A549 (cell line): ENCODE measurements at regions not wholly inside any gene's neighbourhood (a gene's known extent, or its start where the extent isn't known, plus 50 kb on each side); places are given as distances from the start of the nearest gene placed in this dataset.
A peak's percentile ranks its signal among the peaks of the same experiment; 100 is the strongest.

ENCODE experiments used
- ATAC-seq, 2 experiments: fragments of 200-7000 bp in 1 of 2; fragments of >200 bp in 1 of 2; cut with Nextera tagmentation in 1 of 2; cut with Tn5 transposase in 1 of 2; 3 replicates each; pipeline versions ENCODE4 v1.8.0 to v1.9.1; 2018 to 2020; ENCODE audit warnings: mild to moderate bottlenecking in 1 of 2, moderate library complexity in 1 of 2
- CTCF ChIA-PET: fragments of 300-600 bp; sonication (Branson Sonifier 250); formaldehyde crosslinking; extraction: SDS; loops from one replicate; lab custom pipeline; 2021; ENCODE audit warnings: antibody characterized with exemption, inconsistent platforms; lab: Yijun Ruan, JAX
- POLR2A ChIA-PET: fragments of 350-600 bp; formaldehyde crosslinking; extraction: SDS; loops from one replicate; lab custom pipeline; 2021; ENCODE audit warnings: antibody characterized with exemption, inconsistent platforms; lab: Yijun Ruan, JAX
- DNase-seq, 2 experiments: peaks; one replicate each; pipeline versions ENCODE4 v3.0.0 to v3.0.0-alpha.2; 2011 to 2016; ENCODE audit warnings: low read depth in 1 of 2, low spot score in 1 of 2
- FAIRE-seq: peaks from 2 replicates; lab custom pipeline; 2011; peaks lifted over from hg19 to GRCh38; lab: Jason Lieb, UNC
- H3K27ac ChIP-seq, 2 experiments: fragments of >200 bp; sonication (Bioruptor Twin); formaldehyde crosslinking; 3 replicates each; pipeline ENCODE4 v1.5.1; 2016 to 2017
- H3K4me1 ChIP-seq: fragments of >200 bp; sonication (Bioruptor Twin); formaldehyde crosslinking; 3 replicates; pipeline ENCODE4 v1.6.1; 2016
- H3K4me2 ChIP-seq: fragments of >200 bp; sonication (Bioruptor Twin); formaldehyde crosslinking; 3 replicates; pipeline ENCODE4 v1.6.1; 2016
- H3K4me3 ChIP-seq: fragments of >200 bp; sonication (Bioruptor Twin); formaldehyde crosslinking; 3 replicates; pipeline ENCODE4 v1.5.1; 2016
- H3K9me3 ChIP-seq: fragments of >200 bp; sonication (Bioruptor Twin); formaldehyde crosslinking; 3 replicates; pipeline ENCODE4 v1.6.1; 2016
- BCL3 ChIP-seq: fragments of >200 bp; sonication (Bioruptor Twin); formaldehyde crosslinking; IDR thresholded peaks from 3 replicates; pipeline ENCODE4 v1.6.1; 2016
- CEBPB ChIP-seq, 2 experiments: fragments of >200 bp in 1 of 2; sonication (Bioruptor Twin) in 1 of 2; formaldehyde crosslinking in 1 of 2; IDR thresholded peaks; 2 replicates each; pipeline ENCODE4 v1.6.1; 2012 to 2016
- CHD4 ChIP-seq: fragments of 200-600 bp; sonication (generic); IDR thresholded peaks from 2 replicates; pipeline ENCODE4 v1.6.1; 2016; ENCODE audit warnings: antibody characterized with exemption, mild to moderate bottlenecking, borderline replicate concordance
- CTCF ChIP-seq: fragments of >200 bp; sonication (Bioruptor Twin); formaldehyde crosslinking; IDR thresholded peaks from 3 replicates; pipeline ENCODE4 v1.5.1; 2016
- E2F6 ChIP-seq: IDR thresholded peaks from 2 replicates; pipeline ENCODE4 v1.6.1; 2012; ENCODE audit warnings: low read depth, borderline replicate concordance
- ESRRA ChIP-seq: fragments of 150-350 bp; IDR thresholded peaks from 2 replicates; pipeline ENCODE4 v1.6.1; 2014; ENCODE audit warnings: mild to moderate bottlenecking, low read length, borderline replicate concordance
- HDAC2 ChIP-seq: fragments of 200-600 bp; sonication (generic); IDR thresholded peaks from 2 replicates; pipeline ENCODE4 v1.6.1; 2016
- HOXA7 ChIP-seq: fragments of 250-450 bp; sonication (Bioruptor Pico); IDR thresholded peaks from 2 replicates; pipeline ENCODE4 v1.5.0; 2020; ENCODE audit warnings: mild to moderate bottlenecking, moderate library complexity
- HOXB13 ChIP-seq: fragments of 250-450 bp; sonication (Bioruptor Pico); IDR thresholded peaks from 2 replicates; pipeline ENCODE4 v1.5.0; 2020; ENCODE audit warnings: low read depth, mild to moderate bottlenecking, moderate library complexity
- HOXB5 ChIP-seq: fragments of 250-450 bp; sonication (Bioruptor Pico); IDR thresholded peaks from 2 replicates; pipeline ENCODE4 v1.5.0; 2020; ENCODE audit warnings: mild to moderate bottlenecking, moderate library complexity
- NFE2L2 ChIP-seq: fragments of 150-350 bp; conservative IDR thresholded peaks from 2 replicates; pipeline ENCODE4 v1.6.1; 2014; ENCODE audit warnings: low read length
- NPAS2 ChIP-seq: fragments of 250-450 bp; sonication (Bioruptor Pico); IDR thresholded peaks from 2 replicates; pipeline ENCODE4 v1.8.0; 2022; ENCODE audit warnings: mild to moderate bottlenecking, moderate library complexity, borderline replicate concordance
- NR3C1 ChIP-seq: fragments of >200 bp; sonication (Bioruptor Twin); formaldehyde crosslinking; IDR thresholded peaks from 3 replicates; pipeline ENCODE4 v1.6.1; 2017
- RARB ChIP-seq: fragments of 250-450 bp; sonication (Bioruptor Pico); IDR thresholded peaks from 2 replicates; pipeline ENCODE4 v1.8.0; 2021; ENCODE audit warnings: mild to moderate bottlenecking, moderate library complexity
- SREBF2 ChIP-seq: fragments of 450-650 bp; IDR thresholded peaks from 2 replicates; pipeline ENCODE4 v1.6.1; 2014; ENCODE audit warnings: mild to moderate bottlenecking, moderate library complexity
- USF2 ChIP-seq: fragments of 450-650 bp; IDR thresholded peaks from 2 replicates; pipeline ENCODE4 v1.6.1; 2014; ENCODE audit warnings: antibody characterized with exemption
- ZNF302 ChIP-seq: fragments of 250-450 bp; sonication (Bioruptor Pico); IDR thresholded peaks from 2 replicates; pipeline ENCODE4 v1.9.0; 2021; ENCODE audit warnings: inconsistent platforms, mild to moderate bottlenecking, moderate library complexity
- WGBS: methylation state at CpG from one replicate; pipeline ENCODE4 v1.1.6; 2017; ENCODE audit errors: missing lambda C conversion rate; 5-methylcytosine and 5-hydroxymethylcytosine counted together

GRCh38 chr1:220954321-220955075 is 75.3 kb downstream of the HLX start:
- CTCF ChIA-PET, result interaction anchor here (1.1 to 1.4 kb wide), 2 partner anchors 13 to 16 kb away, joined by 3 read pairs; no protein-coding TSS in a partner anchor
- H3K4me3 ChIP-seq, result no peak overlapping the region
- POLR2A ChIA-PET, result no interaction called here
- WGBS, result 68% methylated on average over 5 of the region's 5 CpGs
- TF ChIP-seq HOXA7 (no peak), RARB (CRISPR knock-in tag) (no peak), USF2 (no peak), NPAS2 (CRISPR knock-in tag) (no peak), HOXB13 (CRISPR knock-in tag) (no peak), NFE2L2 (no peak), SREBF2 (no peak), ZNF302 (CRISPR knock-in tag) (no peak), HDAC2 (no peak)
- DNase-seq, result no peak
- no peak for ATAC-seq
- H3K4me2 ChIP-seq, result no peak overlapping the region
- FAIRE-seq, result no peak
- peaks cover 24% of the 10 kb centered on the region; the same call in 2 of the 3 replicates for H3K9me3 ChIP-seq
- H3K27ac ChIP-seq, result no peak overlapping the region
- H3K4me1 ChIP-seq, result peaks cover 12% of the 10 kb centered on the region; the same call in 2 of the 3 replicates

- no peak for DNase-seq
- TF ChIP-seq HOXB5 (CRISPR knock-in tag), result no peak
- no peak for TF ChIP-seq ESRRA
- no peak for TF ChIP-seq CTCF
- no peak for TF ChIP-seq E2F6
- no peak for TF ChIP-seq CHD4
- no peak for TF ChIP-seq NR3C1
- no peak for TF ChIP-seq CEBPB (IDR thresholded peaks at IDR 0.05)
- Histone ChIP-seq H3K4me2 (no peak overlapping the region), H3K4me1 (peaks cover 12% of the 10 kb centered on the region; the same call in 2 of the 3 replicates), H3K27ac (no peak overlapping the region), H3K4me3 (no peak overlapping the region), H3K9me3 (peaks cover 18% of the 10 kb centered on the region)
- no peak for FAIRE-seq
- WGBS, result 47% methylated on average over 4 of the region's 4 CpGs
- POLR2A ChIA-PET, result no interaction called here
- ATAC-seq, result no peak
- CTCF ChIA-PET, result interaction anchor here (1.4 kb wide), 1 partner anchor 14 kb away, joined by 3 read pairs; no protein-coding TSS in a partner anchor
Measured at GRCh38 chr1:220955116-220955515, 75.9 kb downstream of the HLX start.

- H3K27ac ChIP-seq, result peak overlapping the region; percentile 36 to 59
- H3K4me3 ChIP-seq, result no peak overlapping the region
- WGBS, result 31% methylated on average over 2 of the region's 2 CpGs
- H3K9me3 ChIP-seq, result peaks cover 7% of the 10 kb centered on the region; the same call in 1 of the 3 replicates
- CTCF ChIA-PET, result interaction anchor here (0.6 kb wide), 3 partner anchors 37 to 147 kb away, joined by 3 to 5 read pairs (median 4); no protein-coding TSS in a partner anchor
- POLR2A ChIA-PET, result no interaction called here
- FAIRE-seq (no peak), DNase-seq (no peak), ATAC-seq (no peak)
- peaks cover 18% of the 10 kb centered on the region for H3K4me1 ChIP-seq
- TF ChIP-seq CHD4 (no peak), BCL3 (no peak)
- H3K4me2 ChIP-seq, result peak overlapping the region; percentile 18; the same call in 2 of the 3 replicates
Measured at GRCh38 chr1:220956501-220957232, 77.4 kb downstream of the HLX start.
